ENCODE measurements at regions not wholly inside any gene's neighbourhood (a gene's known extent, or its start where the extent isn't known, plus 50 kb on each side); places are given as distances from the start of the nearest gene placed in this dataset.

DNA sequence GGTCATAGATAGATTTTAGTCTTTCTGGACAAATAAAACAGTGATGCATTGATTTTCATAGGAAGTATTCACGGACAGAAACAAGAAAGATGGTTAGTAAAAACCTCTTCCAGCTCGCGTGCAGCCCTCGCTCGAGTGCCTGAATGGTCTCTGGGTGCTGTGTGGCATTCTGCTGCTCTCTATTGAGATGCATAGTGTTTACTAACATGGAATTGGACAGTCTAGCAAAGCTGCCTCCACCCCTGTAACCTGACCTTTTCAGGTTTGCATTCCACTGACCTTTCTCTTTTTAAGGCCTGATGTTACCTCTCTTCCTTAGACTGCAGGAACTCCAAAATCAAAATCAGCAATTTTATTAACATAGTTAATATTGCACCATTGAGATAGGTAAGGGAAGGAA, 643.4 kb downstream of the JRKL start:
- no peak for TF ChIP-seq CTCF (IDR thresholded peaks at IDR 0.05 in 4 of 5, conservative IDR thresholded peaks at IDR 0.05 in 1 of 5)
- no peak for TF ChIP-seq POLR2A (IDR thresholded peaks at IDR 0.05)

Data from gastrocnemius medialis (tissue), 4 donors.